ENCODE measurements at regions not wholly inside any gene's neighbourhood (a gene's known extent, or its start where the extent isn't known, plus 50 kb on each side); places are given as distances from the start of the nearest gene placed in this dataset.

DNA sequence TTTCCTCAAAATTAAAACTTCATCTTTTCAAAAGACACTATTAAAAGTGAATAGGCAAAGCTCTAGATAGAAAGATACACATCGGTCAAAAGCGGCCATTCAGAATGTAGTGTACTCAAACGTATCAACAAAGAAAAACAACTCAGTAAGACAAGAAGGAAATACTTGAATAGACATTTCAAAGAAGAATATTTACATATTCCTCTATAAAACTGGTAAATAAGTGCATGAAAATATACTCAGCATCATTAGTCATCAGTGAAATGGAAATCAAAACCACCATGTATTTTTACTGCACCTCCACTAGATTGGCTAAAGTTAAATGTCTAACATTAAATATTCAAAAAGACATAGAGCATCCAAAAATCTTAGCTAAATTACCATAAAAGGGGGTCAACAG is 551.1 kb upstream of the SORCS1 start:
- TF ChIP-seq CTCF (conservative IDR thresholded peaks at IDR 0.05) = no peak
- no peak overlapping the region for H3K27ac ChIP-seq

- TF ChIP-seq CTCF (conservative IDR thresholded peaks at IDR 0.05) = no peak
- no peak overlapping the region for H3K27ac ChIP-seq
Observed at GRCh38 chr10:107708981-107709380, 544.5 kb upstream of the SORCS1 start.

- no peak overlapping the region for H3K27ac ChIP-seq
- no peak for TF ChIP-seq CTCF (conservative IDR thresholded peaks at IDR 0.05)
Observed at GRCh38 chr10:107706096-107706725, 541.7 kb upstream of the SORCS1 start.

DNA sequence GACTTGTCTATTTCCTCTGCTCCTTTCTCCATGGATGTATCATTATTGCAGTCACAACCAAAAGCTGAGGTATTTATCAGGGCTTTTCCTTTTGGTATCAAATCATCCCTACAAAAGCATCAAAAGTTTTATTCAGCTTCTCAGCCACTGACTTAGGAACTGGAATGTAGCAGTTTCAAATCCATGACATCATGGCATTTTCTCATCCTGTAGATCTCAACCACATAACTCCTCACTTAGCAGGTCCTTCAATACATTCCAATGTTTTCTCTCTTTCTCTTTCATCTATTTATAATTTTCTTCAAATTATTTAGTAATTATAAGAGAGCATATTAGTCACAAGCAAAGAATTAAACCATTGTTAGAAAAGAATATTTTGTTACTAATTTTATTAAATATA is 537.4 kb upstream of the SORCS1 start:
- H3K27ac ChIP-seq = no peak overlapping the region
- TF ChIP-seq CTCF (conservative IDR thresholded peaks at IDR 0.05) = no peak

- no peak overlapping the region for H3K27ac ChIP-seq
- no peak for TF ChIP-seq CTCF (conservative IDR thresholded peaks at IDR 0.05)
Observed at GRCh38 chr10:107692072-107692471, 527.6 kb upstream of the SORCS1 start.

GRCh38 chr10:107689323-107689722 is 524.8 kb upstream of the SORCS1 start:
- TF ChIP-seq CTCF (conservative IDR thresholded peaks at IDR 0.05) = no peak
- no peak overlapping the region for H3K27ac ChIP-seq

DNA sequence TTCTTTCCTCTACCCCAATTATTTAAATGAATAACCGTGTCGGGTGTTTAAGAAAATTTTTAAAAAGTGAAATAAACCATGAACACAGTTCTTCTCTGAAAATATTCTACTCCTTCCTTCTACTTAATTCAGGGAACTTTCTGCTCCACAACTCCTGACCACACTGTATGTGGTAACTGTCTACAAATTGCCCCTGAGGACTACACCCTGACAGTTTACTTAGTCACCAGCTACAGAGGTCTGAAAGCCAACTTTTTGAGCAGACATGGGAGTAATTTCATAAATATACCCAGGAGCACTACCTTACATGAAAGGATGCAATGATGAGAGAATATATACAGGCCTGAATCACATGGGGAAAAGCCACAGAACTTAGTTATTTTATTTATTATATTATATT is 523.2 kb upstream of the SORCS1 start:
- no peak overlapping the region for H3K27ac ChIP-seq
- no peak for TF ChIP-seq CTCF (conservative IDR thresholded peaks at IDR 0.05)

Data from VCaP (cell line).